ENCODE measurements at regions not wholly inside any gene's neighbourhood (a gene's known extent, or its start where the extent isn't known, plus 50 kb on each side); places are given as distances from the start of the nearest gene placed in this dataset.
"Not testable (repeated sequence)": the region's sequence is repeated elsewhere in the genome, so short reads cannot be mapped to it uniquely, and the experiment has no call there.

- Mint-ChIP-seq H3K9me3 (peaks cover 3% of the 10 kb centered on the region), H3K27ac (no peak overlapping the region), H3K27me3 (no peaks in the 10 kb centered on the region), H3K36me3 (no peaks in the 10 kb centered on the region), H3K4me1 (no peaks in the 10 kb centered on the region), H3K4me3 (no peak overlapping the region)
- ATAC-seq, result no peak
Measured at GRCh38 chr5:101206534-101206933, 303.5 kb upstream of the ST8SIA4 start.

GRCh38 chr5:101205065-101205464 lies 302.0 kb upstream of the ST8SIA4 start:
- not testable (repeated sequence) for H3K36me3 Mint-ChIP-seq, ATAC-seq, H3K4me1 Mint-ChIP-seq, H3K4me3 Mint-ChIP-seq, H3K27ac Mint-ChIP-seq, H3K27me3 Mint-ChIP-seq, H3K9me3 Mint-ChIP-seq

- not testable (repeated sequence) for H3K27ac Mint-ChIP-seq, H3K4me1 Mint-ChIP-seq, H3K4me3 Mint-ChIP-seq, ATAC-seq, H3K27me3 Mint-ChIP-seq, H3K36me3 Mint-ChIP-seq, H3K9me3 Mint-ChIP-seq
Measured at GRCh38 chr5:101180365-101180764, 277.3 kb upstream of the ST8SIA4 start.

GRCh38 chr5:101176605-101177004 lies 273.5 kb upstream of the ST8SIA4 start:
- Mint-ChIP-seq H3K27me3 (no peaks in the 10 kb centered on the region), H3K36me3 (no peaks in the 10 kb centered on the region), H3K9me3 (peaks cover 9% of the 10 kb centered on the region), H3K4me1 (no peaks in the 10 kb centered on the region), H3K27ac (no peak overlapping the region), H3K4me3 (no peak overlapping the region)
- no peak for ATAC-seq

GRCh38 chr5:101174981-101175380 lies 271.9 kb upstream of the ST8SIA4 start:
- H3K27me3 Mint-ChIP-seq, result no peaks in the 10 kb centered on the region
- no peak overlapping the region for H3K4me3 Mint-ChIP-seq
- no peaks in the 10 kb centered on the region for H3K4me1 Mint-ChIP-seq
- ATAC-seq, result no peak
- no peaks in the 10 kb centered on the region for H3K36me3 Mint-ChIP-seq
- H3K27ac Mint-ChIP-seq, result no peak overlapping the region
- H3K9me3 Mint-ChIP-seq, result peaks cover 9% of the 10 kb centered on the region

GRCh38 chr5:101163088-101163487 lies 260.0 kb upstream of the ST8SIA4 start:
- no peak for ATAC-seq
- Mint-ChIP-seq H3K27me3 (no peaks in the 10 kb centered on the region), H3K4me1 (no peaks in the 10 kb centered on the region), H3K27ac (no peak overlapping the region), H3K4me3 (no peak overlapping the region), H3K36me3 (no peaks in the 10 kb centered on the region), H3K9me3 (no peaks in the 10 kb centered on the region)

GRCh38 chr5:101160002-101160401 lies 256.9 kb upstream of the ST8SIA4 start:
- Mint-ChIP-seq H3K4me3 (no peak overlapping the region), H3K27me3 (no peaks in the 10 kb centered on the region), H3K9me3 (no peaks in the 10 kb centered on the region), H3K36me3 (no peaks in the 10 kb centered on the region), H3K27ac (no peak overlapping the region), H3K4me1 (no peaks in the 10 kb centered on the region)
- ATAC-seq, result no peak

- no peak for ATAC-seq
- Mint-ChIP-seq H3K4me1 (no peaks in the 10 kb centered on the region), H3K4me3 (no peak overlapping the region), H3K27me3 (no peaks in the 10 kb centered on the region), H3K27ac (no peak overlapping the region), H3K9me3 (no peaks in the 10 kb centered on the region), H3K36me3 (no peaks in the 10 kb centered on the region)
Measured at GRCh38 chr5:101159006-101159405, 255.9 kb upstream of the ST8SIA4 start.

GRCh38 chr5:101153526-101153925 lies 250.4 kb upstream of the ST8SIA4 start:
- Mint-ChIP-seq H3K9me3 (no peaks in the 10 kb centered on the region), H3K27me3 (no peaks in the 10 kb centered on the region), H3K4me1 (no peaks in the 10 kb centered on the region), H3K4me3 (no peak overlapping the region), H3K36me3 (no peaks in the 10 kb centered on the region), H3K27ac (no peak overlapping the region)
- ATAC-seq, result no peak

GRCh38 chr5:101143526-101143925 lies 240.4 kb upstream of the ST8SIA4 start:
- Mint-ChIP-seq H3K36me3 (no peaks in the 10 kb centered on the region), H3K9me3 (peaks cover 4% of the 10 kb centered on the region), H3K4me1 (no peaks in the 10 kb centered on the region), H3K27ac (no peak overlapping the region), H3K27me3 (no peaks in the 10 kb centered on the region), H3K4me3 (no peak overlapping the region)
- no peak for ATAC-seq

- ATAC-seq, result no peak
- no peak overlapping the region for H3K4me3 Mint-ChIP-seq
- no peaks in the 10 kb centered on the region for H3K27me3 Mint-ChIP-seq
- peaks cover 4% of the 10 kb centered on the region for H3K9me3 Mint-ChIP-seq
- H3K27ac Mint-ChIP-seq, result no peak overlapping the region
- no peaks in the 10 kb centered on the region for H3K36me3 Mint-ChIP-seq
- H3K4me1 Mint-ChIP-seq, result no peaks in the 10 kb centered on the region
Measured at GRCh38 chr5:101142102-101142501, 239.0 kb upstream of the ST8SIA4 start.

GRCh38 chr5:101136454-101136853 lies 233.4 kb upstream of the ST8SIA4 start:
- ATAC-seq, result no peak
- Mint-ChIP-seq H3K9me3 (peaks cover under 1% of the 10 kb centered on the region), H3K36me3 (no peaks in the 10 kb centered on the region), H3K27me3 (no peaks in the 10 kb centered on the region), H3K27ac (no peak overlapping the region), H3K4me1 (no peaks in the 10 kb centered on the region), H3K4me3 (no peak overlapping the region)

GRCh38 chr5:101123363-101123762 lies 220.3 kb upstream of the ST8SIA4 start:
- H3K4me1 Mint-ChIP-seq, result no peaks in the 10 kb centered on the region
- H3K27me3 Mint-ChIP-seq, result no peaks in the 10 kb centered on the region
- H3K4me3 Mint-ChIP-seq, result no peak overlapping the region
- no peak overlapping the region for H3K27ac Mint-ChIP-seq
- no peaks in the 10 kb centered on the region for H3K36me3 Mint-ChIP-seq
- H3K9me3 Mint-ChIP-seq, result peaks cover 6% of the 10 kb centered on the region
- no peak for ATAC-seq

- H3K9me3 Mint-ChIP-seq, result no peaks in the 10 kb centered on the region
- no peak overlapping the region for H3K4me3 Mint-ChIP-seq
- H3K27ac Mint-ChIP-seq, result no peak overlapping the region
- H3K4me1 Mint-ChIP-seq, result no peaks in the 10 kb centered on the region
- H3K36me3 Mint-ChIP-seq, result no peaks in the 10 kb centered on the region
- peaks cover 12% of the 10 kb centered on the region for H3K27me3 Mint-ChIP-seq
- ATAC-seq, result no peak
Measured at GRCh38 chr5:101112645-101113044, 209.6 kb upstream of the ST8SIA4 start.

GRCh38 chr5:101103874-101104273 lies 200.8 kb upstream of the ST8SIA4 start:
- Mint-ChIP-seq H3K27me3 (no peaks in the 10 kb centered on the region), H3K27ac (no peak overlapping the region), H3K4me1 (no peaks in the 10 kb centered on the region), H3K9me3 (no peaks in the 10 kb centered on the region), H3K4me3 (no peak overlapping the region), H3K36me3 (no peaks in the 10 kb centered on the region)
- ATAC-seq, result no peak

GRCh38 chr5:101102506-101102905 lies 199.4 kb upstream of the ST8SIA4 start:
- ATAC-seq, result no peak
- Mint-ChIP-seq H3K9me3 (no peaks in the 10 kb centered on the region), H3K4me1 (no peaks in the 10 kb centered on the region), H3K27ac (no peak overlapping the region), H3K4me3 (no peak overlapping the region), H3K36me3 (no peaks in the 10 kb centered on the region), H3K27me3 (no peaks in the 10 kb centered on the region)

GRCh38 chr5:101091902-101092301 lies 188.8 kb upstream of the ST8SIA4 start:
- ATAC-seq, result no peak
- Mint-ChIP-seq H3K36me3 (no peaks in the 10 kb centered on the region), H3K27ac (no peak overlapping the region), H3K9me3 (no peaks in the 10 kb centered on the region), H3K4me1 (no peaks in the 10 kb centered on the region), H3K4me3 (no peak overlapping the region), H3K27me3 (no peaks in the 10 kb centered on the region)
